Hepatocyte (in vitro differentiated cells): ENCODE measurements at regions not wholly inside any gene's neighbourhood (a gene's known extent, or its start where the extent isn't known, plus 50 kb on each side); places are given as distances from the start of the nearest gene placed in this dataset.

Source experiments
- DNase-seq: peaks from one replicate; pipeline ENCODE4 v3.0.0-alpha.2; 2016; ENCODE audit warnings: low spot score
- H2AFZ ChIP-seq: fragments of 200-600 bp; sonication (generic); 2 replicates; pipeline ENCODE4 v1.6.0; 2016; ENCODE audit warnings: antibody characterized with exemption, mild to moderate bottlenecking
- H3K27ac ChIP-seq: fragments of 200-600 bp; sonication (generic); 2 replicates; pipeline ENCODE4 v1.5.1; 2016; ENCODE audit warnings: mild to moderate bottlenecking
- H3K27me3 ChIP-seq: fragments of 200-600 bp; sonication (generic); 2 replicates; pipeline ENCODE4 v1.6.1; 2016
- H3K36me3 ChIP-seq: fragments of 200-600 bp; sonication (generic); replicated peaks from 2 replicates; pipeline ENCODE4 v1.5.1; 2016; ENCODE audit warnings: low read depth; ENCODE audit not compliant: insufficient read depth
- H3K4me1 ChIP-seq: fragments of 200-600 bp; sonication (generic); 2 replicates; pipeline ENCODE4 v1.5.1; 2016; ENCODE audit warnings: mild to moderate bottlenecking, moderate library complexity; ENCODE audit not compliant: insufficient read depth
- H3K4me2 ChIP-seq: fragments of 200-600 bp; sonication (generic); 2 replicates; pipeline ENCODE4 v1.6.0; 2016
- H3K4me3 ChIP-seq: fragments of 200-600 bp; sonication (generic); 2 replicates; pipeline ENCODE4 v1.5.1; 2016; ENCODE audit warnings: mild to moderate bottlenecking
- H3K79me2 ChIP-seq: fragments of 200-600 bp; sonication (generic); 2 replicates; pipeline ENCODE4 v1.6.0; 2017; ENCODE audit warnings: mild to moderate bottlenecking
- H3K9me2 ChIP-seq: fragments of 200-600 bp; sonication (generic); replicated peaks from 2 replicates; pipeline ENCODE4 v1.6.0; 2017; ENCODE audit warnings: mild to moderate bottlenecking; ENCODE audit not compliant: insufficient read depth
- H3K9me3 ChIP-seq: fragments of 200-600 bp; sonication (generic); 2 replicates; pipeline ENCODE4 v1.5.1; 2016; ENCODE audit warnings: low read depth, mild to moderate bottlenecking
- H4K20me1 ChIP-seq: fragments of 200-600 bp; sonication (generic); 2 replicates; pipeline ENCODE4 v1.6.0; 2016; ENCODE audit warnings: mild to moderate bottlenecking; ENCODE audit not compliant: insufficient read depth, poor library complexity, severe bottlenecking
- CTCF ChIP-seq: fragments of 200-600 bp; sonication (generic); IDR thresholded peaks from 2 replicates; pipeline ENCODE4 v1.5.1; 2016; ENCODE audit warnings: antibody characterized with exemption, mild to moderate bottlenecking; ENCODE audit not compliant: poor library complexity
- EZH2 ChIP-seq: fragments of 200-600 bp; sonication (generic); IDR thresholded peaks from 2 replicates; pipeline ENCODE4 v1.6.1; 2016; ENCODE audit warnings: antibody characterized with exemption, mild to moderate bottlenecking, borderline replicate concordance
- EZH2phosphoT487 ChIP-seq: fragments of 200-600 bp; sonication (generic); IDR thresholded peaks from one replicate; pipeline ENCODE4 v1.6.1; 2018; ENCODE audit warnings: antibody characterized with exemption, mild to moderate bottlenecking, low read depth, moderate library complexity; ENCODE audit not compliant: unreplicated experiment, severe bottlenecking
- WGBS: methylation state at CpG from one replicate; pipeline ENCODE4 v1.1.6; 2016; ENCODE audit warnings: low lambda C conversion rate; ENCODE audit errors: missing lambda C conversion rate; 5-methylcytosine and 5-hydroxymethylcytosine counted together

GRCh38 chr4:123980736-123981300 lies 584.2 kb downstream of the SPRY1 start:
- no peak overlapping the region for H3K4me2 ChIP-seq
- peaks cover 6% of the 10 kb centered on the region for H3K9me3 ChIP-seq
- no peaks in the 10 kb centered on the region for H4K20me1 ChIP-seq
- H3K79me2 ChIP-seq: no peaks in the 10 kb centered on the region
- no peak overlapping the region for H3K4me3 ChIP-seq
- no peaks in the 10 kb centered on the region for H3K27me3 ChIP-seq
- H2AFZ ChIP-seq: no peak overlapping the region
- DNase-seq: no peak
- peaks cover 14% of the 10 kb centered on the region for H3K4me1 ChIP-seq
- TF ChIP-seq EZH2 (no peak), CTCF (no peak), EZH2phosphoT487 (no peak)
- no peak overlapping the region for H3K27ac ChIP-seq
- H3K9me2 ChIP-seq: no peaks in the 10 kb centered on the region
- 100% methylated on average over 2 of the region's 2 CpGs for WGBS
- no peaks in the 10 kb centered on the region for H3K36me3 ChIP-seq

GRCh38 chr4:123984886-123985285 lies 588.3 kb downstream of the SPRY1 start:
- WGBS: 87% methylated on average over 3 of the region's 3 CpGs

GRCh38 chr4:123986268-123986798 lies 589.7 kb downstream of the SPRY1 start:
- H3K27ac ChIP-seq: peak overlapping the region; percentile 1
- H3K9me3 ChIP-seq: no peaks in the 10 kb centered on the region
- no peaks in the 10 kb centered on the region for H3K4me1 ChIP-seq
- no peaks in the 10 kb centered on the region for H3K36me3 ChIP-seq
- H2AFZ ChIP-seq: peak overlapping the region; percentile 1
- H3K79me2 ChIP-seq: no peaks in the 10 kb centered on the region
- no peaks in the 10 kb centered on the region for H3K9me2 ChIP-seq
- DNase-seq: no peak
- no peaks in the 10 kb centered on the region for H3K27me3 ChIP-seq
- TF ChIP-seq EZH2: no peak
- TF ChIP-seq CTCF: no peak
- TF ChIP-seq EZH2phosphoT487: no peak
- no peak overlapping the region for H3K4me2 ChIP-seq
- no peak overlapping the region for H3K4me3 ChIP-seq
- no peaks in the 10 kb centered on the region for H4K20me1 ChIP-seq
- 88% methylated on average over 2 of the region's 2 CpGs for WGBS

More at GRCh38 chr4:123984886-123985285, 588.3 kb downstream of the SPRY1 start:
- Histone ChIP-seq H3K4me3 (no peak overlapping the region), H3K9me2 (no peaks in the 10 kb centered on the region), H2AFZ (no peak overlapping the region), H3K36me3 (no peaks in the 10 kb centered on the region), H3K4me1 (no peaks in the 10 kb centered on the region), H3K27ac (no peak overlapping the region), H3K79me2 (no peaks in the 10 kb centered on the region), H3K4me2 (no peak overlapping the region), H3K27me3 (no peaks in the 10 kb centered on the region), H3K9me3 (no peaks in the 10 kb centered on the region), H4K20me1 (no peaks in the 10 kb centered on the region)
- no peak for DNase-seq
- no peak for TF ChIP-seq EZH2

- TF ChIP-seq EZH2phosphoT487: no peak
- TF ChIP-seq EZH2: no peak
- TF ChIP-seq CTCF: no peak
- H3K4me2 ChIP-seq: no peak overlapping the region
- H3K4me1 ChIP-seq: no peaks in the 10 kb centered on the region
- H2AFZ ChIP-seq: no peak overlapping the region
- no peak for DNase-seq
- H4K20me1 ChIP-seq: no peaks in the 10 kb centered on the region
- H3K9me3 ChIP-seq: no peaks in the 10 kb centered on the region
- no peaks in the 10 kb centered on the region for H3K79me2 ChIP-seq
- H3K9me2 ChIP-seq: no peaks in the 10 kb centered on the region
- no peaks in the 10 kb centered on the region for H3K36me3 ChIP-seq
- no peak overlapping the region for H3K27ac ChIP-seq
- 95% methylated on average over 3 of the region's 3 CpGs for WGBS
- no peak overlapping the region for H3K4me3 ChIP-seq
- no peaks in the 10 kb centered on the region for H3K27me3 ChIP-seq
Observed at GRCh38 chr4:123987408-123987807, 590.8 kb downstream of the SPRY1 start.
